ENCODE measurements at regions not wholly inside any gene's neighbourhood (a gene's known extent, or its start where the extent isn't known, plus 50 kb on each side); places are given as distances from the start of the nearest gene placed in this dataset.

DNA sequence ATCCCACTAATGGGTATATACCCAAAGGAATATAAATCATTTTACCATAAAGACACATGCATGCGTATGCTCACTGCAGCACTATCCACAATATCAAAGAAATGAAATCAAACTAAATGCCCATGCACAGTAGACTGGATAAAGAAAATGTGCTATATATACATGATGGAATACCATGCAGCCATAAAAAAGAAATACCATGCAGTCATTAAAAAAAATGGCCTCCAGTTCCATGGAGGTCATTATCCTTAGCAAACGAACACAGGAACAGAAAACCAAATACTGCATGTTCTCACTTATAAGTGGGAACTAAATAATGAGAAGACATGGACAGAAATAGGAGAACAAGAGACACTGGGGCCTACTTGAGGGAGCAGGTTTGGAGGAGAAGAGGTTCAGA lies 53.6 kb upstream of the SERTAD2 start:
- no peak for TF ChIP-seq POLR2A (IDR thresholded peaks at IDR 0.05)
- TF ChIP-seq, protein P1, sequence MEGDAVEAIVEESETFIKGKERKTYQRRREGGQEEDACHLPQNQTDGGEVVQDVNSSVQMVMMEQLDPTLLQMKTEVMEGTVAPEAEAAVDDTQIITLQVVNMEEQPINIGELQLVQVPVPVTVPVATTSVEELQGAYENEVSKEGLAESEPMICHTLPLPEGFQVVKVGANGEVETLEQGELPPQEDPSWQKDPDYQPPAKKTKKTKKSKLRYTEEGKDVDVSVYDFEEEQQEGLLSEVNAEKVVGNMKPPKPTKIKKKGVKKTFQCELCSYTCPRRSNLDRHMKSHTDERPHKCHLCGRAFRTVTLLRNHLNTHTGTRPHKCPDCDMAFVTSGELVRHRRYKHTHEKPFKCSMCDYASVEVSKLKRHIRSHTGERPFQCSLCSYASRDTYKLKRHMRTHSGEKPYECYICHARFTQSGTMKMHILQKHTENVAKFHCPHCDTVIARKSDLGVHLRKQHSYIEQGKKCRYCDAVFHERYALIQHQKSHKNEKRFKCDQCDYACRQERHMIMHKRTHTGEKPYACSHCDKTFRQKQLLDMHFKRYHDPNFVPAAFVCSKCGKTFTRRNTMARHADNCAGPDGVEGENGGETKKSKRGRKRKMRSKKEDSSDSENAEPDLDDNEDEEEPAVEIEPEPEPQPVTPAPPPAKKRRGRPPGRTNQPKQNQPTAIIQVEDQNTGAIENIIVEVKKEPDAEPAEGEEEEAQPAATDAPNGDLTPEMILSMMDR (IDR thresholded peaks at IDR 0.05) = no peak
- no peak for TF ChIP-seq POLR2AphosphoS5 (IDR thresholded peaks at IDR 0.05)
- no peak for TF ChIP-seq EP300 (IDR thresholded peaks at IDR 0.05)

Data from sigmoid colon (tissue), 4 donors.